ENCODE measurements at regions not wholly inside any gene's neighbourhood (a gene's known extent, or its start where the extent isn't known, plus 50 kb on each side); places are given as distances from the start of the nearest gene placed in this dataset.

GRCh38 chr1:195851804-195852203 is 756.4 kb downstream of the KCNT2 start:
- TF ChIP-seq POLR2A (IDR thresholded peaks at IDR 0.05): no peak
- TF ChIP-seq CTCF (IDR thresholded peaks at IDR 0.05): no peak
